ENCODE measurements at regions not wholly inside any gene's neighbourhood (a gene's known extent, or its start where the extent isn't known, plus 50 kb on each side); places are given as distances from the start of the nearest gene placed in this dataset.

DNA sequence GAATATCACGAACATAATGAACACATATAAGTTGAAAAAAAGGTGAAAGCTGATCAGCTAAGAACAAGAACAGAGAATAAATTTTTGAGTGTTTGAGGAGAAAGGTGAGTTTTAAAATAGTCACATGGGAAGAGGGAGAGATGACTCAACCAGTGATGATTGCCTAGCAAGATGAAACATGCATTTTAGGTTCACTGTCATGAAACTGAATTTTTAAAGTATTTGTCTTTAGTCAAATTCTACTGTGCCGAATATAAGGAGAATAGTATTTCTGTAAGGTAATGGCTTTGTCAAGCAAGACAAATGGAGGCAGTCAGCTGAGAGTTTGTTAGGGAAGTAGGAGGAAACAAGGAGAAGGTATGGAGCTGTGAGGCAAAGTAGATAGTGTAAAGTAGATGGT lies 2557.4 kb downstream of the PCDH9 start:
- TF ChIP-seq, protein P1, sequence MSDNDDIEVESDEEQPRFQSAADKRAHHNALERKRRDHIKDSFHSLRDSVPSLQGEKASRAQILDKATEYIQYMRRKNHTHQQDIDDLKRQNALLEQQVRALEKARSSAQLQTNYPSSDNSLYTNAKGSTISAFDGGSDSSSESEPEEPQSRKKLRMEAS (IDR thresholded peaks at IDR 0.05): no peak
- TF ChIP-seq RAD21 (IDR thresholded peaks at IDR 0.05; ENCODE audit: low read depth) (no peak), FOXM1 (IDR thresholded peaks at IDR 0.05; ENCODE audit: borderline replicate concordance, low read depth) (no peak), YY1 (IDR thresholded peaks at IDR 0.05; ENCODE audit: low read depth) (no peak), ZBTB7A (IDR thresholded peaks at IDR 0.05; ENCODE audit: low read depth) (no peak)
- TF ChIP-seq, protein P2, sequence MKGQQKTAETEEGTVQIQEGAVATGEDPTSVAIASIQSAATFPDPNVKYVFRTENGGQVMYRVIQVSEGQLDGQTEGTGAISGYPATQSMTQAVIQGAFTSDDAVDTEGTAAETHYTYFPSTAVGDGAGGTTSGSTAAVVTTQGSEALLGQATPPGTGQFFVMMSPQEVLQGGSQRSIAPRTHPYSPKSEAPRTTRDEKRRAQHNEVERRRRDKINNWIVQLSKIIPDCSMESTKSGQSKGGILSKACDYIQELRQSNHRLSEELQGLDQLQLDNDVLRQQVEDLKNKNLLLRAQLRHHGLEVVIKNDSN (IDR thresholded peaks at IDR 0.05): no peak

DNA sequence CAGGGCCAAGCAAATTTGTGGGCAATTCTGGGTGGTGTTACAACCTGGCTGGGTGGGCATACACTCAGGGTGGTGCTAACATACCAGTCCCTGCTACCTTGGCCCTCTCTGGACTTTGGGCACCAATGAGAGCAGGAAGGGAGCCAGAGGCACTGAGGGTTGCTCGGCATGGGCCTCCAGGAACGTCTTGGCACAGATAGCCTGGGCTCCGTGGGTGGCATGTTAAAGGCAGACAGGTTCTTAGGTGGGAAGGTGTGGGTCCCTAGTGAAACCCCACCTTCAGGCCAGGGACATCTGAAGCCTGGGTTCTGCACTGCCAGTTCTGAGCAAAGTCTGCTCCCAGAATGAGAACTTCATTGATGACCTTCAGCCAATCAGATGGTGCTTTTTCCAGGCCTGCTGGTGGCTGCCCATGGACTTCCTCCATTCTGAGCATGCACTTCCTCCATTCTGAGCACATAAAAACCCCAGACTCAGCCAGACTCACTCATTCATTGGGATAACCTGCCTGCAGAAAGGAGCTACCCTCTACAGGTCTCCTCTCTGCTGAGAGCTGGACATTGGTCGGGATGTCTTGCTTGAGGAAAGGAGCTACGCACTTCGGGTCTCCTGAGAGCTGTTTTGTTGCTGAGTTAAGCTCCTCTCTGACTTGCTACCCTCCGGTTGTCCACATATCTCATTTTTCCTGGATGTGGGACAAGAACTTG lies 2567.1 kb downstream of the PCDH9 start:
- TF ChIP-seq NFIC (IDR thresholded peaks at IDR 0.05): no peak
- no peak for TF ChIP-seq ZBTB7A (IDR thresholded peaks at IDR 0.05; ENCODE audit: low read depth)
- TF ChIP-seq FOXM1 (IDR thresholded peaks at IDR 0.05; ENCODE audit: borderline replicate concordance, low read depth): no peak
- TF ChIP-seq EGR1 (IDR thresholded peaks at IDR 0.05): no peak
- TF ChIP-seq, protein P2 (IDR thresholded peaks at IDR 0.05): no peak
- TF ChIP-seq YY1 (IDR thresholded peaks at IDR 0.05; ENCODE audit: low read depth): no peak
- no peak for TF ChIP-seq EP300 (IDR thresholded peaks at IDR 0.05; ENCODE audit: borderline replicate concordance)
- TF ChIP-seq TCF12 (IDR thresholded peaks at IDR 0.05; ENCODE audit: low read depth): no peak
- TF ChIP-seq, protein P3, sequence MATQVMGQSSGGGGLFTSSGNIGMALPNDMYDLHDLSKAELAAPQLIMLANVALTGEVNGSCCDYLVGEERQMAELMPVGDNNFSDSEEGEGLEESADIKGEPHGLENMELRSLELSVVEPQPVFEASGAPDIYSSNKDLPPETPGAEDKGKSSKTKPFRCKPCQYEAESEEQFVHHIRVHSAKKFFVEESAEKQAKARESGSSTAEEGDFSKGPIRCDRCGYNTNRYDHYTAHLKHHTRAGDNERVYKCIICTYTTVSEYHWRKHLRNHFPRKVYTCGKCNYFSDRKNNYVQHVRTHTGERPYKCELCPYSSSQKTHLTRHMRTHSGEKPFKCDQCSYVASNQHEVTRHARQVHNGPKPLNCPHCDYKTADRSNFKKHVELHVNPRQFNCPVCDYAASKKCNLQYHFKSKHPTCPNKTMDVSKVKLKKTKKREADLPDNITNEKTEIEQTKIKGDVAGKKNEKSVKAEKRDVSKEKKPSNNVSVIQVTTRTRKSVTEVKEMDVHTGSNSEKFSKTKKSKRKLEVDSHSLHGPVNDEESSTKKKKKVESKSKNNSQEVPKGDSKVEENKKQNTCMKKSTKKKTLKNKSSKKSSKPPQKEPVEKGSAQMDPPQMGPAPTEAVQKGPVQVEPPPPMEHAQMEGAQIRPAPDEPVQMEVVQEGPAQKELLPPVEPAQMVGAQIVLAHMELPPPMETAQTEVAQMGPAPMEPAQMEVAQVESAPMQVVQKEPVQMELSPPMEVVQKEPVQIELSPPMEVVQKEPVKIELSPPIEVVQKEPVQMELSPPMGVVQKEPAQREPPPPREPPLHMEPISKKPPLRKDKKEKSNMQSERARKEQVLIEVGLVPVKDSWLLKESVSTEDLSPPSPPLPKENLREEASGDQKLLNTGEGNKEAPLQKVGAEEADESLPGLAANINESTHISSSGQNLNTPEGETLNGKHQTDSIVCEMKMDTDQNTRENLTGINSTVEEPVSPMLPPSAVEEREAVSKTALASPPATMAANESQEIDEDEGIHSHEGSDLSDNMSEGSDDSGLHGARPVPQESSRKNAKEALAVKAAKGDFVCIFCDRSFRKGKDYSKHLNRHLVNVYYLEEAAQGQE (IDR thresholded peaks at IDR 0.05; ENCODE audit: low read depth): no peak
- no peak for TF ChIP-seq TAF1 (IDR thresholded peaks at IDR 0.05; ENCODE audit: low read depth)
- no peak for TF ChIP-seq RAD21 (IDR thresholded peaks at IDR 0.05; ENCODE audit: low read depth)
- TF ChIP-seq TEAD4 (IDR thresholded peaks at IDR 0.05): no peak
- TF ChIP-seq CREB1 (IDR thresholded peaks at IDR 0.05; ENCODE audit: low read depth): no peak
- TF ChIP-seq CEBPB (IDR thresholded peaks at IDR 0.05): no peak
- TF ChIP-seq, protein P1 (IDR thresholded peaks at IDR 0.05): no peak

DNA sequence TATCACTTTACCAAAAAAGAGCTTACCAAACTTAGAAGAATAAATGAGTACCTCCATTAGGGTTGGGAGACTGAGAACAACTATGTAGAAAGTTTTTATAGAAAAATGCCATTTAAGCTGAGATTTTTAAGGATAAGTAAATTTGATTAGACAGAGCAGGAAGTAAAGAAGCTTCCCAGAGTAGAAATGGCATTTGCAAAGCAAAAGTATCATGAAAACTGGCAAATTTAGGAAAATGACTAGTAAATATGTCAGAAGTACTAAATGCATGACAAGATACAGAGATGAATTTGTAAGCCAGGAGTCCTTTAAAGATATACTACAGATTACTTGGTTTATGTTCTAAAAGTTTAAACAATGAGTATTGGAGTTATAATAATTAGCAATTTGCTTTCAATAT lies 2581.8 kb downstream of the PCDH9 start:
- no peak for TF ChIP-seq TEAD4 (IDR thresholded peaks at IDR 0.05)

DNA sequence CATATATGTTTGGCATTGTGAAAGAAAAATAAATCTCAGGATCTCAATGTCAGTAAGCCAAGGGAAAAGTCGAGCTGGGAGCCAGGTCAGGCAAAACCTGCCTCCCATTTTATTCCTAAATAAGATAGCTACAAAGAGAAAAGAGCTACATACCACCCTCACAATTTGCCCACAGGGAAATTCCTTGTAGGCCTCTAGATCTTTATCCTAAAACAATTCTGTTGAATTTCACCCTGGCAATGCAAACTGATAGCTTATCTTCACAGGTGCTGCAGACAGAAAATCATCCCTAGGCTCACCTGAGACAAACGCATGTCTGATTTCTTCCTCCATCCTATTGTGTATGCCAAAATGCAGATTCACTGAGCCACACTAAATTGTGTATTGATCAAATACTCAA lies 2587.1 kb downstream of the PCDH9 start:
- TF ChIP-seq TAF1 (IDR thresholded peaks at IDR 0.05; ENCODE audit: low read depth) (no peak), RAD21 (IDR thresholded peaks at IDR 0.05; ENCODE audit: low read depth) (no peak), EGR1 (IDR thresholded peaks at IDR 0.05) (no peak), ZBTB7A (IDR thresholded peaks at IDR 0.05; ENCODE audit: low read depth) (no peak)
- TF ChIP-seq, protein P2 (IDR thresholded peaks at IDR 0.05): no peak

DNA sequence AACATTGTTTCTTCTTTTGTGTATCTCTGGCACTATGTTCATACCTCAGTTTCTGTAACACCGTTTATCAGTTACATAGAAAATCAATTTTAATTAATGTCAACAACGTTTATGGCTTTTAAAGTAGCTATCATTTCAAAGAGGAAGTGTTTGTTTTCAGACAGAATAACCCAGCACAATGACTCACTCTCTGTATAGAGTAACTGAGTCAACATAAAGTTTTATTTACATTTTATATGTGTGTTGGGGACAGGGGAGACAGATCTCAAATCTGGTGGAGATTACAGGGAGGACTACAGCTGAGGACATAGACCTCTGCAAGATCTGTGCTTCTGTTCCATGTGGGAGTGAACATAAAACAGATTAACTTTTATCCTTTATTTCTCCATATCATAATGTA lies 2590.1 kb downstream of the PCDH9 start:
- TF ChIP-seq TEAD4 (IDR thresholded peaks at IDR 0.05) (no peak), TCF12 (IDR thresholded peaks at IDR 0.05; ENCODE audit: low read depth) (no peak), EGR1 (IDR thresholded peaks at IDR 0.05) (no peak), TAF1 (IDR thresholded peaks at IDR 0.05; ENCODE audit: low read depth) (no peak), RAD21 (IDR thresholded peaks at IDR 0.05; ENCODE audit: low read depth) (no peak), YY1 (IDR thresholded peaks at IDR 0.05; ENCODE audit: low read depth) (no peak), NFIC (IDR thresholded peaks at IDR 0.05) (no peak), EP300 (IDR thresholded peaks at IDR 0.05; ENCODE audit: borderline replicate concordance) (no peak), FOXM1 (IDR thresholded peaks at IDR 0.05; ENCODE audit: borderline replicate concordance, low read depth) (no peak), CREB1 (IDR thresholded peaks at IDR 0.05; ENCODE audit: low read depth) (no peak), CEBPB (IDR thresholded peaks at IDR 0.05) (no peak)
- TF ChIP-seq, protein P3 (IDR thresholded peaks at IDR 0.05; ENCODE audit: low read depth): no peak
- TF ChIP-seq, protein P2 (IDR thresholded peaks at IDR 0.05): no peak
